GM12874 (cell line): ENCODE measurements at regions not wholly inside any gene's neighbourhood (a gene's known extent, or its start where the extent isn't known, plus 50 kb on each side); places are given as distances from the start of the nearest gene placed in this dataset.

Experiments used
- TF ChIP-seq, protein P1 (sequence below): IDR thresholded peaks from 2 replicates; pipeline ENCODE4 v1.5.1; 2011; ENCODE audit warnings: low read depth, mild to moderate bottlenecking, control low read depth, low read length, moderate library complexity; ENCODE audit not compliant: insufficient read depth

DNA sequence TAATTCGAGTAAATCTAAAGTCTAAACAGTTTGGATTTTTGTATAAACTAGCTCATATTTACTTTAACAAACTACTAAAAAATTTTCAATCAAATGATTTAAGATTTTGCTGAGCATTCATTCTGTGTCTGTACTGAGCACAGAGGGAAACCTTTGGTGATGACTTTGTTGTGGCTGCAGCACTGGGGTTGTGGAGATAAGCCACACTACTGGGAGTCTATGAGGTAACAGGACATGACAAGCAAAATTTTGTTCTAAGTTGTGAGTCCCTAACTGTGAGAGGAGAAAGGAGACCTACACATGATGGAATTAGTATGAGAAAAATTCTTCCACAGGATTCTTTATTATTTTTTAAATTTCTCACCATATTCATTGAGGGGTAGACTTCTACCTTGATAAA, 933.7 kb upstream of the LRATD1 start:
- TF ChIP-seq, protein P1, sequence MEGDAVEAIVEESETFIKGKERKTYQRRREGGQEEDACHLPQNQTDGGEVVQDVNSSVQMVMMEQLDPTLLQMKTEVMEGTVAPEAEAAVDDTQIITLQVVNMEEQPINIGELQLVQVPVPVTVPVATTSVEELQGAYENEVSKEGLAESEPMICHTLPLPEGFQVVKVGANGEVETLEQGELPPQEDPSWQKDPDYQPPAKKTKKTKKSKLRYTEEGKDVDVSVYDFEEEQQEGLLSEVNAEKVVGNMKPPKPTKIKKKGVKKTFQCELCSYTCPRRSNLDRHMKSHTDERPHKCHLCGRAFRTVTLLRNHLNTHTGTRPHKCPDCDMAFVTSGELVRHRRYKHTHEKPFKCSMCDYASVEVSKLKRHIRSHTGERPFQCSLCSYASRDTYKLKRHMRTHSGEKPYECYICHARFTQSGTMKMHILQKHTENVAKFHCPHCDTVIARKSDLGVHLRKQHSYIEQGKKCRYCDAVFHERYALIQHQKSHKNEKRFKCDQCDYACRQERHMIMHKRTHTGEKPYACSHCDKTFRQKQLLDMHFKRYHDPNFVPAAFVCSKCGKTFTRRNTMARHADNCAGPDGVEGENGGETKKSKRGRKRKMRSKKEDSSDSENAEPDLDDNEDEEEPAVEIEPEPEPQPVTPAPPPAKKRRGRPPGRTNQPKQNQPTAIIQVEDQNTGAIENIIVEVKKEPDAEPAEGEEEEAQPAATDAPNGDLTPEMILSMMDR: no peak

DNA sequence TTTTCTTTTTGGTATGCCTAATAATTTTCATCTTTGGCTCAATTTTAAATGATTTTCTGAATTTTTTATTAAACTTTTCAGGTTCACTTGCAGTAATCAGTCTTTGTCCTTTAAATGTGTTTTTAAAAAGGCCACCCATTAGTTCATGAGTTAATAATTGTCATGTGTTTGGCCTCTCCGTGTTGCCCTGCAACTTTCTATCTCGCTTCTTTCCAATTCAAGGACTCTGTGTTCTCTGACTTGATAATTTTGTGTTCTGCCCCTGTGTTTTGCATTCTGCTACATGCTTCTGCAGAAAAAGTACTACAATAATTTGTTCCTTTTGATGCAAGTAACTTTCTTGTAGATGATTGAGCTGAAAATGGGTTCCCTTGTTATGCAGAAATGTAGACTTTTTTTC, 921.4 kb upstream of the LRATD1 start:
- TF ChIP-seq, protein P1: no peak

DNA sequence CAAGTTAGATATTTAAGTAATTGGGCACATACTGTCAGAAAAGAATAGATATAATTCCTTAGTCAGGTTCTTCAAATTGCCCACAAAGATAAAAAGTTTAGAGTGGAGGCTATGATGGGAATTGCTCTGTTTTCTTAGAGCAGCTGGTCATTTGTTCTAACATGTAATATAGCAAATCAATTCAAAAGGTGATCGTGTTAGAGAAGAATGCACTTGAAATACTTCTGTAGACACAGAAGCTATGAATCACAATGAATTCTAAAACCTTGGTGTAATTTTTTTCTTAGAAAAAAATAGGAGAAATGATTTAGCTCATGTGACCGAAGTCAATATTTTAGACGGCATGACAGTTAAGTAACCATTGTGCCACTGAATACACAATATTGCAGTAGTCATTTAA, 918.1 kb upstream of the LRATD1 start:
- TF ChIP-seq, protein P1: no peak

DNA sequence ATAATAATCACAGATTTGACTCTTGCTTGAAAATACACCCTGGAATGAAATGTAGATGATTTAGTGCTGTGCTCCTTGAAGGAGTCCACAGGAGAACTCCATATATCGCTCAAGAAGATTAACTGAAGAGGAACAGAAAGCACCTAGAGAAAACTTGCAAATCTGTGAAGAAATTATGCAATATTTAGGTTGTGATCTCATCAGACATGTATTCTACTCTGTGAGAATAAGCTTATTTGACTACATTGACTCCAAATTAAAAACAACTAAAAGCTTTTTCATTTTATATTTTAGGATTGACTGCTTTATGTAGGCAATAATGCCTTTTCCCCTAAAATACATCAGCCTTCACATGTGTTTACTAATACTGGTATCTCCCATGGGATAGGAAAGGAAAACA, 906.6 kb upstream of the LRATD1 start:
- TF ChIP-seq, protein P1: no peak

DNA sequence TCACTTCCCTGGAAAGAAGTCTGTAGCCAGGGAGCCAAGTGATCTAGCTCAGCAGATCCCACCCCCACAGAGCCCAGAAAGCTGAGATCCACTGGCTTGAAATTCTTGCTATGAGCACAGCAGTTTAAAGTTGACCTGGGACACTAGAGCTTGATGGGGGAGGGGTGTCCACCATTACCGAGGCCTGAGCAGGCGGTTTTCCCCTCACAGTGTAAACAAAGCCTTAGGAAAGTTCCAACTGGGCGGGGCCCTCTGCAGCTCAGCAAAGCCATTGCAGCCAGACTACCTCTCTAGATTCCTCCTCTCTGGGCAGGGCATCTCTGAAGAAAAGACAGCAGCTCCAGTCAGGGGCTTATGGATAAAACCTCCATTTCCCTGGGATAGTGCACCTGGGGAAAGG, 887.2 kb upstream of the LRATD1 start:
- TF ChIP-seq, protein P1: no peak

DNA sequence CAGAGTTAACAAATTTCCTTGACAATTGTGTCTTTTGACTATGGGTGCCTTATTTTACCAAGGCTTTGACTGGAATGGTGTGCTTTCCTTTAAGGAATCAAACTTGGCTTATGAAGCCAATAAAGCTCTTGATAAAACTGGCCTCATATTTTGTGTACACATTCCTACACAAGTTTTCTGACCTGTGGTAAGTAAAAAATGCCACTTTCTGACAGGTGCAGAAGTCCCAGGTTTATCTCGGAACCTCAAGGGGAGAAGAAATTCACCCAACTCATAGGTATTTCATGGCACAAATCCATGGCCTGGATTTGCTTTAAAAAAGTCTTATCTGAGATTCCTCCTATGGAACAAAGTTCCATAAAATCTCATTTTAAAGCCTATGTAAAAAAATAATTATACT, 880.6 kb upstream of the LRATD1 start:
- TF ChIP-seq, protein P1: no peak

DNA sequence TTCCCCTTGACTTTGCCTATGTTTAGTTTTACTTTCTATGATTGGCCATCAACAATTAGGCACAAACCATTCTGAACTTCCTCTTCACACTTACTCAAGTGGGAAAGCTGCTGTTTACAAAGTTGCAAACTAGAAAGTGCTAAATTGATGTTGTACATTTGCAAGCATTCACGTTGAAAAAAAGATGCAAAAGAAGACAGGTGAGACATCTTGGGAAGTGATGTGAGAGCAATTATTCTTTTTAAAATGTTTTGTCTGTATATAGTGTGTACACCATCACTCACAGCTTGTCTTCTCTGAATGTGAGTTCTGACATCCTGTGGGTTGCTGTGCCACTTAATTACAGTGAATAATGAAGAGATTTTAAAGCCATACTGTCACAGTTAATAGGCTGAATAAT, 874.1 kb upstream of the LRATD1 start:
- TF ChIP-seq, protein P1: no peak

DNA sequence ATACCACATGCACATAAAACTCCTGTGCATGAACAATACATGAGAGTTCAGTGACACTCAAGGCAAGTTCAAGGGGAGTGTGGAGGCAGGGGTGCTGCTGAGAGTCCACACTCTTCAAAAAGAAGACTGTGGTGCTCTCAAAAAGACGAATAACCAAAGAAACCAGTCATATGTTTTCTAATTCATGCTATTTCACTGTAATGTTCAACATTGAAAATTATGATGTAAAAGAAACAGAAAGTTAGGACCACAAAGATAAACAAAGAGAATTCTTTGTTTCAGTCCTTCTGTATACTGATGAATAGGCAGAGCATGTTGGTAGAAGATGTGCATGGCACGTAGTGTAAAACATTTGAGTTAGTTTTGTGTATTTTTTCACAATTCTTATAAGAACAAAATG, 864.2 kb upstream of the LRATD1 start:
- TF ChIP-seq, protein P1: no peak
